HG02885 (cell line): ENCODE measurements at regions not wholly inside any gene's neighbourhood (a gene's known extent, or its start where the extent isn't known, plus 50 kb on each side); places are given as distances from the start of the nearest gene placed in this dataset.
"Not testable (repeated sequence)": the region's sequence is repeated elsewhere in the genome, so short reads cannot be mapped to it uniquely, and the experiment has no call there.

Experiments
- ATAC-seq: cut with Tn5 transposase; IDR thresholded peaks from one replicate; pipeline ENCODE4 v1.9.1; 2021; ENCODE audit warnings: mild to moderate bottlenecking; ENCODE audit not compliant: unreplicated experiment, poor library complexity

DNA sequence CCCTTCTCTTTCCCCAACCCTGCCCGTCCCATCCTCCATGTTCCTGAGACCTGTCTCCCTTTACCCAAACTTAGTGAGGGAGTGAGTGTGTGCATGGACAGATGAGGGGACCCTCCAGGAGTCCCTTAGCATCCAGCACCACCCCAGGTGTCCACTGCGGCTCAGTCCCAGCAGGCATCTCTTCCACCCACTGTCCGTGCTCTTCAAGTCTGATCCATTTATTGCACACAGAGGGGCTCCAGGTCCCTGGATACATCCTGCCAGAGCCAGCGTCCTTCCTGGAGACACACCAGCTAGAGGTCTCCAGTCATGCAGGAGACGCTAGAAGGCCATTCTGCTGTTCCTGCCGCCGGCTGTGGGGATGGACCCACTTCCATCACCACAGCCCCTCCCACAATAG lies 239.2 kb downstream of the ADGRD1 start:
- no peak for ATAC-seq

DNA sequence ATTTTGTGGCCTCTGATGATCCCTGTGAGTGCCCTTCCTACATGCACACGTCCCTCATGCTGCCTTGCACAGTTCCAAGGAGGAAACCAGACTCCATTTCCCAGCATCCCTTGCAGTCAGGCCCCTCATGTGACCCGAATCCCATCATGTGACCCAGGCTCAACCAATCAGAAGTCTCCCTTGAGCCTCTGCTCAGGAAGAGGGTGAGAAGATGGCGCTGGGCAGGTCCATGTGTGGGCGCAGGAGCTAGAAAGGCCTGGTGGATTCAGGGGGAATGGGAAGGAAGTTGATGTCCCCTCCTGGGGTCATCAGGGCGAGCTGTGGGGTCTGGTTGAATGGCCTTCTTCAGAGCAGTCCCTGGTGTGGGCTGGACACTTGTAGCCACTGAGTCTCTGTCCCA lies 240.5 kb downstream of the ADGRD1 start:
- ATAC-seq: no peak

DNA sequence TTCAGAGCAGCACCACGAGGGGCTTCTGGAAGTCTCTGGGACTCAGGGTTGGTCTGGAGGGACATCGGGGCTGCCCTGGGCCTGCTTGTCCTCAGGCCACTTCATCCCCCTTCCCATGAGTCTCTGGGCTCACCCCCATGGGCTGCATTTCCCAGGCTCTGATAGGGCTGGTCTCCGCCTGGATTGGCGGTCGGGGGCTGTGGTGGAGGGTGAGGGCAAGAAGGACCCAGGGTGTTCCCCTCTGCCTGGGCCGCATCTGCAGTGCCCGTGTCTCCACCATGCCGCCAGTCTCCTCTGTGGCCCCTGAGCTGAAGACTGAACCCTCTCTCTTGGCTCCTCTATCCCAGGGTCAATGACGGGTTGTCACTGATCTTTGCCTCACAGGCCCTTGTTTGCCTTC lies 242.1 kb downstream of the ADGRD1 start:
- ATAC-seq: no peak

DNA sequence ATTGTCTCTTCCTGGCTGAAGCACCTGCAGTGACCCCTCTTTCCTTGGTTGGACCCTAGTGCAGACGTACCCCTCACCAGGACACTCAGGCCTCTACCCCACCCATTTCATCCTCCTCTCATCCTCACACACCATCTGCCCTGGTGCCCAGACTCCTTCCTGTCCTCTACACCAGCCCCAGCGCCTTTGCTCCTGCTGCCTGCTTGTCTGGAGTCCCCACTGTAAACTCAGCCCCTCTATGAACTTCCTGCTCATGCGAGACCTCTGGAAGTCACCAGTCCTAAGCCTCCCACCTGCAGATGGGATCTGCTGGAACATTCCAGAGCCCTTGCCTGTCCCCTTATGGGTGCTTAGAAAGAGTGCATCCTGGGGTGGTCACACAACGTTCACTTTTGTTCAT lies 242.5 kb downstream of the ADGRD1 start:
- ATAC-seq: no peak

DNA sequence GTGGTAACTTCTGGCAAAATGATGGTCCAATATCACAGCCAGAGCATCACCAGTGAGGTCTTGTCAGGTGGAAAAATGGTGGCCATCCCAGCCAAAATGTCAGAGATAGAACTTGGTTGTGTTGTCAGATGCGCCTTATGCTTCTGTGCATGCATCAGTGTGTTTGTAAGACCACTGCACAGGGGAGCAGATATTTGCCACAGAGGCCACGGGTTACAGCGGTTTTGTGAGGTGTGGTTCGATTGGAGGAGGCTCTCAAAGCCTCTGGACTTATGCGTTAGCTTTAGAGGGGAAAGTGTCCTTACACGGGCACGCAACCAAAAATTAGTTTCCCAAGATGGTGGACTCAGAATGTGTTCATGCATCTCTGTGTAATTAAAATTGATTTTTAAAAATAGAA lies 243.8 kb downstream of the ADGRD1 start:
- no peak for ATAC-seq

DNA sequence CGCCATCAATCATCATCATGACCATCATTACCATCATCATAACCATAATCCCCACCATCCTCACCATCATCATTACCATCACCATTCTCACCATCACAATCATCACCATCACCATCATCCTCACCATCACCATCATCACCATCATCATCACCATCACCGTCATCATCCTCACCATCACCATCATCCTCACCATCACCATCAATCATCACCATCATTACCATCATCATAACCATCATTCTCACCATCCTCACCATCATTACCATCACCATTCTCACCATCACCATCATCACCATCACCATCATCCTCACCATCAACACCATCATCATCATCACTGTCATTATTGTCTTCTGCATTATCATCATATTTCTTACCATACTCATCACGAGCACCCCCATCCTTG lies 245.5 kb downstream of the ADGRD1 start:
- no peak for ATAC-seq

DNA sequence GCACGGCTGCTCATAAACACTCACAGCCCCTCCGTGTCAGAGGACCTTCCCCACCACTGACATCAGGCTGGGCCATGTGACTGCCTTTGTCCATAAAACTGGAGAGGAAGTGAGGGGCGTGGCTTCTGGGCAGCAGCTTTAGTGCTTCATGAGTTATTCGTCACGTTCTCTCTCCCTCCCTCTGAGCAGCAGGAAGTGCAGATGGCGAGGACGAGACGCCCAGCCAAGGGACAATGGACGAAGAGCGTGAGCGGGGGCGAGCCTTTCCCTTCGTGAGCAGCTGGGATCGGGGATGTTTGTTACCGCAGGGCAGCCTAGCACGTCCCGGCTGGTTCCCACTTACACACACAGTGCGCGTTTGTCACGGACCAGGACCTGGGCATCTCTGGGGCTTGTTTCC lies 248.2 kb downstream of the ADGRD1 start:
- ATAC-seq: not testable (repeated sequence)

DNA sequence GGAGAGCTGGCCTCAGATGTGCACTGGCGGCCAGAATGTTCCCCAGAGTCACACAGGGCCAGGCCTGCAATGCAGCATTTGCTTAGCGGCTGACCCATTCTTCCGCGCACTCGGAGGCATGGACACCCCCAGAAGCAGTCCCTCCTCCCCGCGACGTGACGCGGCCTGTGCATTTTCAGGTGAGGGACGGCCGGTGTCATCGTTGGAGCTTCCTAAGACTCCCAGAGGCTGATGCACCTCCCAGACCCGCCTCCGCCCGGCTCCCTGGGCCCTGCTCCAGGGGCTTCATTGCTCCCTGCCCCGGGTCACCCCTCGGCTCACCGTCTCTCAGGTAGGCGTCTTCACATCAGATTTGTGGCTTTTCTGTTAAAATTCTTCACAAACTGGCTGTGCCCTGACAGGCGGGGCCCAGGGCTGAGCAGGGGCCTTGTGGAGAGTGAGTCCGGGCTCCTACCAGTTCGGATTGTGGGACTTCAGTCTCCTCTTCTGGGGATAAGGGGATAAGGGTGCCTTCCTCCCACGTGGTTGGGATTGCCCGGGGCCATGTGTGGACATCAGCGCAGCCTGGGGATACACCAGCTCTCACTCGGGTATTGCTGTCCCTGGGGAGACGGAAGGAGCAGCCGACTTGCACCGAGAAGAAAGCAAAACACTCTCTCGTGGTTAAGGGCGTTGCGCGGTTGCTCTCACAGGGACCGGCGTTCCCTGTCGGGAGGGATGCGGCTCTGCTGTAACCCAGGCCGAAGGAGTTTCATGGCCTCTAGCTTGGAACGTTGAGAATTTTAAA lies 249.1 kb downstream of the ADGRD1 start:
- no peak for ATAC-seq

DNA sequence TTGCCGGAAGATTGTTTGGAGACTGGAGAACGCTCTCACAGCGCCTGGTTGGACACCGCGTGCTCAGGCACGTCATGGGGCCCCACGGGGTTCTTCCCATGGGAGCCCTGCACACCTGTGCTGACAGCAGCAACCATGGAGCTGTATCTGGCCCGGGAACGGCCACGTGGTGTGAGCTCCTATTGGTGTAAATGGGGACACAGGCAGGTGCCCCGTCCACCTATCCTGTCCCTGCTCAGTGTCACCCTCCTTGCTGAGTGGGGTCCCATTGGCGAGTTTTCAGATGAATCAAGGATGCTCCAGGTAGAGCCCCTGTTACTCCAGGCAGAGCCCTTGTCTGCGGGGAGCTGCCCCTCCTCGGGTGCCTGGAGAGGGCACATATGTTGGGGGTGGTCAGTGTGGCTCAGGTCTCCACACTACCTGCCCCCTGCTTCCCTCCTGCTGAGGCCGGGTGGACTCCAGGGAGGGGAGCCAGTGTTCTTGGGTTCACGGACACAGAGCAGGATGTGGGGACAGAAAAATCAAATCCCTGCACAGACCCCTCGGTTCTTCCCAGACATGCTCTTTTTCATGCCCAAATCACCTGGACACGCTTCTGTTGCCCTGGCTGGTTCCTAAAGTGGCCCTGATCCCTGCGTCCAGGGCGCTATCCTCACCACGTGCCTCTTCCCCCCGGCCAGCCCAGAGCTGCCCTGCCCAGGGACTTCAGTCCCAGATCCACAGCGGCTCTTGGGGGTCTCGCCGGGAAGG lies 250.1 kb downstream of the ADGRD1 start:
- no peak for ATAC-seq

DNA sequence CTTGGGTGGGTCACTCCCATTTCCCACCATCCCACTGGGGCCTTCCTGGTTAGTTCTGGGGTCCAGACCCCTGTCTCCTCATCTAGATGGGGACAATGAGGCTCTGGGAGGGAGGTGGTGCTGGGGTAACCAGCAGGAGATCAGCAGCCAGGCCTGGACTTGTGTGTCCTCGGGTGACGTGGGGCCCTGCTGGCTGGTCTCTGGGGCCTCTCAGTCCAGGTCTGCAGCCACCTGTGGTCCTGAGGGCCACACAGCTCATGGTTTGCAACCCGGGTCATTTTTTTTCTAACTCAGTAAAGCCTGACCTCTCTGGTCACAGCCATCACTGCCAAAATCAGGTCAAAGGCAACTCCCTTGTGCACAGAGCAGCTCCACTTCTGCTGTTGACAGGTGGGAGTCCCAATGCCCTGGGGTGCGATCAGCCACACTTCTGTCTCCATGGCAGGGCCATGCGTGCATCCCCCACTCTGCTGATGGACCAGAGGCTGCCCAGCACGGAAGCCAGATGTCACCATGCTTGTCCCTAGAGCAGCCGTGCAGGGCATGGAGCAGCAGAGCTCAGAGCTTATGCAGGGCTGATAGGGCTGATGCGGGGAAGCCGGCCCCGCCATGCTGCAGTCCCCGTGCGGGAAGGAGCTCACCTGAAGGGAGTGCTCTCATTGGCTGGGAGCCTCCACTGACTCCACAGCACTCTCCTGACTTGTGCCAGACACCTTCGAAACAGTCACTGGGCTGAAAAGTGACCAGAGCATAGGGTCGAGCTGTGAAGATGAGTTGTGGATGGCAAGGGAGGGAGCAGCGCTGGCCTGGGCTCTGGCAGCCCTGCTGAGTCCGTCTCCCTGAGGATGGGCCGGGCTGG lies 250.9 kb downstream of the ADGRD1 start:
- ATAC-seq: no peak

DNA sequence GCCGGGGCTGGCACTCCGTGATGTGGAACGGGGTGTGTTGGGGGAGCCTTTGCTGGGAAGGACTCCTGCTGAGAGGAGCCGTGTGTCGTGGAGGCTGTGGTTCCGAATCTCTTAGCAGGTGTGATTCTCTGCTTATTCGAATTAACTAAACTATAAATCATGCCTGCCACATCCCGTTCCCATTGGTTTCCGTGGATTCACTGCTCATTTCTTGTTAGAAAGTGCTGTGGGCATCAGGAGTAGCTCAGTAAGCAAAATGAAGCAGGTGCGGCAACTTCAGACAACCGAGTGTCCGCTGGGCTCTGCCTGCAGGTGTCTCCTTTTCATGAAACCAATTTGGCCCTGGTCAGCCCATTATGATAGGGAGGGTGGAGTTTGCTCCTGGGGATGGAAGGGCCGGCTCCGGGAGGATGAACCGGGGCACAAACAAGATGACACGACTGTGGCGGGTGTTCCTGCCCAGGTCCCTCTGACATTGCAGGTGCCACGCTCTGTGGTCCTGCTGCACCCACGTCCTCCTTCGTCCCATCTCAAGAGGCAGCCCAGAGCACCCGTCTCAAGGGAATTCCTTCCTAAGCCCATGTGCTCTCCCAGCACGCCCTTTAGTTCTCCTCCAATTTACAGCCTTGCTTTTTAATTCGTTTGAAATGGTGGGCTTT lies 251.7 kb downstream of the ADGRD1 start:
- ATAC-seq: not testable (repeated sequence)

DNA sequence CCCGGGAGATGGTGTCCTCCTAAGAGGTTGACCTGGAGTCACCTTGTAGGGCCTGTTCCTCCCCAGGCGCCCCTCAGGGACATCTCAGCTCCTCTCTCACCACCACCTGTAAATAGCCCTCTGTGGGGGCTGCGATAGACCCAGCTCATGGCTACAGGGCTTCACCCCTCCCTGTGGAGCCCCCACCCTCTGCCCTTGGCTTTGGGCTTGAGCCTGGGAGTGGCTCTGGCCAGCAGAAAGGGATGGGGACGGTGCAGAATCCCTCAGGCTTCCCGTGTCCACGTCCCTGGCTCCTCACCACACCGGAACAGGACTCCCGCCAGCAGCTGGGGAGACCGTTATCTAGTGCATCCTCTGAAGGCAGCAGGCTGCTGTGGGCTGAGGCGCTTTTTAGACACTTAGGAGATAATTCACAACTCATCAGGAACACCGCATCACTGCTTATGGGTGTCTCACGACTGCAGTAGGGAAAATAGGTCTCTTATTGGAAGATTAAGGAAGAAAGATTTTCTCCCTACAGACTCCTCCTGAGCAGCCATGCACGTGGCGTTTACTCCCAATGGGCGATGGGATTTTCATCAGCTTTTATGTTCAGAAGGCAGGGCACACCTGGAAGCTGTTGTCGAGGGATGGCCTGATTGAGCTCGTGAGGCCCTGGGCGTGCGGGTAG lies 253.1 kb downstream of the ADGRD1 start:
- ATAC-seq: not testable (repeated sequence)

DNA sequence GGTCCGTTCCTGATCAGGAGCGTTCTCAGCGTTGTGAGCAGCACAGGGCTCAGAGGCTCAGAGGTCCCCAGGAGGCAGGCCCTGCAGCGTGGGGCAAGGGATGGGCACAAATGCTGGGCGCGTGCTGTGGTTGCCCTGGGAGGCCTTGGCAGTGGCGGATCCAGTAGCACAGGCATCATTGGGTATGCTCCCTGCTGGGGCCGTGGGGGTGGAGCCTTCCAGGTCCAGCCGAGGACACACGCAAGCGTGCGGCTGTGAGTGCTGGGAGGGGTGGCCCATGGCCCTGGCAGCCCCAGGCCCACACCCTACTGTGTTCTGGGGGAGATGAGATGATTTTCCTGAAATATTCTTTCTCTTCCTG lies 253.6 kb downstream of the ADGRD1 start:
- ATAC-seq: not testable (repeated sequence)

DNA sequence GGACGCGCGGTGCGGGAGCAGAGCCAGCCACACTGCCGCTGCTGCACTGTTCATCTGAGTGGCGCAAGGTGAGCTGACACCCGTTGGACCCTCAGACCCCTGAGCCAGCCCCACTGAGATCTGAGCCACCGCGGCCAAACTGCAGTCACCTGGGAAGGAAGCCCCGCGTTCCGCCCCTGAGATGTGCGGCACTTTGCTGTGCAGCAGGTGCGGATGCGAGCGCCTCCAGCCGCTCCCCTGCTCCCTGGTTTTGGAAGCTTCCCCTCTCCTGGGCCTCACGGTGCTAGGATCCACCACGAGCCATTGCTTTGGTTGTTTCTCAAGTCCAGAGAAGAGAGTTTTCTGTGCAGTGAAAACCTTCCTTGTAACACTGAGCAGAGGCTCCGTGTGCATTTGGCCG lies 254.1 kb downstream of the ADGRD1 start:
- not testable (repeated sequence) for ATAC-seq

DNA sequence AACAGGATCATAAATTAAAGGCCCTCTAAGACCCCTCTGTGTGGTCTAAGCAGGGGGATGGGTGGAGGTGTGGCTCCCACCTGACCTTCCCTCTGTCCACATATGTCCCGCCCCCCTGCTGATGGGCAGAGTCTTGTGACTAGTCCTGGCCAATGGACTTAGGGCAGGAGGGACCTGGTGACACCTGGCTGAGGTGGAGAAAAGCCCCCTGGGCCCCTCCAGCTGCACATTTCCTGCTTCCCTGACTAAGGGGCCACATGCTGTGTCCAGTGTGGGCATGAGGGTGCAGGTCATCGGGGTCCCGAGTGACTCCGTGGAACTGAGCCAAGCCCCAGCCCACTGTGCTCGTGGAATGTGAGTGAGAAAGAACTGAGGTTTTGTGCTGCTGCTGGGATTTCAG lies 254.7 kb downstream of the ADGRD1 start:
- no peak for ATAC-seq

DNA sequence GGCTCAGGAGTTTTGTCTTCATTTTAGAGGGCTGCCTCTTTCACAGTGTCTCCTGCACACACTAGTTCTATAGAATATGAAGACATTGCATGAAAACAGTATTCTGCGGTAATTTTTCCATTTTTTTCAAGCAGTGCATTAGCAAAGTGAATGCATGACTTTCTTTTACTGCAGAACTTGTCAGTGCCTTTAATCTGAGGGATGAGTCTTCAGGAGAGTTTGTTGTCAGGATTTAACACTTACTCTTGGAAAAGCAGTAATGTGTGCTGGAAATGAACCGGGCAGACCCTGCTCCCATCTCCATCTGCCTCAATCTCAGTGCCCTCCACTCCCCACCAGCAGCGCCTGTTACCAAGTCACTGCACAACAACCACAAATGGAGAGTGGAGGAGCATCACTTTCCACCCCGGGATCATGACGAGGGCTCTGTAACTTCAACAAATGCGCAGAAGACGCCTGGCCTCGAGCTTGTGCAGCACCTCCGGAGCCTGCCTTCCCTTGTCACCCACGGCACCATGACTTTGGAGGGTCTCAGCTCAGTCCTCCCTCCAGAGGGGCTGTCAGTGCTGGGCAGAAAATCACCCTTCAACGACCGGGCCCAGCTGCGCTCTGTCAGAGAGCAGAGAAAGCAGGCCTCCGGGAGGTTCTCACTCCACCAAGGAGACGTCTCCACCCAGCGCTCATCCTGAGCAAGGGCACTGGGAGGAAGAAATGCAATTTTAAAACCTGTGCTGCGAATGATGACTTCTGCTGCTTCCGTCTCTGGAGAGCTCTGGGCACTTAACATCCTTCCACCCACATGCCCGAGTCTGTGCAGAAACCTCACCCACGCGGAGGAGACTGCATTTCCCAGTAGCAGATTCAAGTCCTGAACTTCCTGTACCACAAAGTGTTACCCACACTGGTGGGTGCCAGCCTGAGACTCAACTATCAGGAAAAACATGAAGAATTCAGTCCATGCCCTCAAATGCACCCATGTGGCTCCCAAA lies 255.7 kb downstream of the ADGRD1 start:
- ATAC-seq: no peak

DNA sequence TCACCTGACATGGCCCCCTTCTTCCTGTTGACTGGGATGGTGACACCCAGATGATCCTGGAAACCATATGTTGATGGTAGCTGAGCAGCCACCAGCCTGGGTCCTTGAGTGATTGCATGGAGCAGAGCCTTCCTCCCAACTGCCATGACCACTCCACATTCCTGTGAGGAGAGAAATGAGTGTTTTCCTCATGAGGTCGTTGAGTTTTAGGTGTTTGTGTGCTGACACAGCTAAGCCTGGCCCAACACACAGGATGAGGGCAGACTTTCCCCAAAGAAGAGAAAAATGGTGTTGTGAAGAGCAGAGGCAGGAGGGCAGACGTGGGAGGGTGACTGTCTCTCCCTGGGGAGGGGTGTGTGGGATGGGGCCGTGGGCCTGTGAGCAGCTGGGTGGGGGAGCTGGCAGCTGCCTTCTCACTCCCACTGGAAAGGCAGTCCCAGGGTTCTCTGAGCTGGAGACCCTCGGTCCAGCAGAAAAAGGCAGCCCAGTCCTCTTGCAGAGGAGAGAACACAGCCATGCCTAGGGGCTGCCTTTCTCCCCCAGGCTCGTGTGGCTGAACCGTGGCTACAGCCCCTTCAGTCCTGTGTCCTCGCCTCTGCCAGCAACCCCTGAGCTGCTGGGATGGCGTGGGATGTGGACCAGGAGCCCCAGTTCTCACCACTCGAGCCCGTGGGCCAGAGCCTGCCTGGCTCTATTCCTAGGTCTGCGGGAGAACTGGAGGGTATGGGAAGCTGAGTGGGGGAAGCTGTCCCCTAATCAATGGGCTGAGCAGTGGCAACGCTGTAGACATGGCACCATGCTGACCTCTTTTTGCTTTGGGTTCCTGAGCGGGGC lies 257.0 kb downstream of the ADGRD1 start:
- no peak for ATAC-seq
